Activated T-cell treated with anti-CD3 and anti-CD28 coated beads, Interleukin-2, amount 50 U/mL, for 24 hours (primary cell): ENCODE measurements at regions not wholly inside any gene's neighbourhood (a gene's known extent, or its start where the extent isn't known, plus 50 kb on each side); places are given as distances from the start of the nearest gene placed in this dataset.

Source experiments
- DNase-seq: peaks from one replicate; pipeline ENCODE4 v3.0.0-alpha.2; 2020
- H3K27ac Mint-ChIP-seq: 2 replicates; pipeline ENCODE4 v1.8.0; 2020; ENCODE audit warnings: mild to moderate bottlenecking, mixed read lengths
- H3K27me3 Mint-ChIP-seq: 2 replicates; pipeline ENCODE4 v1.8.0; 2020; ENCODE audit warnings: mixed read lengths
- H3K36me3 Mint-ChIP-seq: 2 replicates; pipeline ENCODE4 v1.8.0; 2020; ENCODE audit warnings: low read depth, mixed read lengths
- H3K4me1 Mint-ChIP-seq: 2 replicates; pipeline ENCODE4 v1.8.0; 2020; ENCODE audit warnings: low read depth, mixed read lengths
- H3K4me3 Mint-ChIP-seq: 2 replicates; pipeline ENCODE4 v1.8.0; 2020; ENCODE audit warnings: mild to moderate bottlenecking, moderate library complexity, mixed read lengths
- H3K9me3 Mint-ChIP-seq: 2 replicates; pipeline ENCODE4 v1.8.0; 2020; ENCODE audit warnings: mixed read lengths

DNA sequence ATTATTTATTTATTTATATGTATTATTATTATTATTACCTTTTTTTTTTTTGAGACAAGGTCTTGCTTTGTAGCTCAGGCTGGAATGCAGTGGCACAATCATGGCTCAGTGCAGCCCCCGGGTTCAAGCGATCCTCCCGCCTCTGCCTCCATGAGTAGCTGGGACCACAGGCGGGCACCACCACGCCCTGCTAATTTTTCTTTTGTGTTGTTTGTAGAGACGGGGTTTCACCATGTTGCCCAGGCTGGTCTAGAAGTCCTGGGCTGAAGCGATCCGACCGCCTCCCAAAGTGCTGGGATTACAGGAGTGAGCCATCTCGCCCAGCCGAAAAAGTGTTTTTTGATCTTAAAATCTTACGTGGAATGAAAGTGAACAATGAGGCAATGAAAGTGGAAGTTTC, 79.4 kb upstream of the C1GALT1 start:
- no peaks in the 10 kb centered on the region for H3K27me3 Mint-ChIP-seq
- peaks cover 21% of the 10 kb centered on the region for H3K4me1 Mint-ChIP-seq
- H3K4me3 Mint-ChIP-seq = no peak overlapping the region
- H3K27ac Mint-ChIP-seq = no peak overlapping the region
- peaks cover 3% of the 10 kb centered on the region for H3K9me3 Mint-ChIP-seq
- H3K36me3 Mint-ChIP-seq = peaks cover 3% of the 10 kb centered on the region
- DNase-seq = no peak

- DNase-seq = no peak
- Mint-ChIP-seq H3K9me3 (peaks cover 6% of the 10 kb centered on the region), H3K27me3 (no peaks in the 10 kb centered on the region), H3K4me3 (no peak overlapping the region), H3K4me1 (peaks cover 21% of the 10 kb centered on the region), H3K27ac (no peak overlapping the region), H3K36me3 (peaks cover 3% of the 10 kb centered on the region)
Observed at GRCh38 chr7:7103343-7104313, 78.7 kb upstream of the C1GALT1 start.

DNA sequence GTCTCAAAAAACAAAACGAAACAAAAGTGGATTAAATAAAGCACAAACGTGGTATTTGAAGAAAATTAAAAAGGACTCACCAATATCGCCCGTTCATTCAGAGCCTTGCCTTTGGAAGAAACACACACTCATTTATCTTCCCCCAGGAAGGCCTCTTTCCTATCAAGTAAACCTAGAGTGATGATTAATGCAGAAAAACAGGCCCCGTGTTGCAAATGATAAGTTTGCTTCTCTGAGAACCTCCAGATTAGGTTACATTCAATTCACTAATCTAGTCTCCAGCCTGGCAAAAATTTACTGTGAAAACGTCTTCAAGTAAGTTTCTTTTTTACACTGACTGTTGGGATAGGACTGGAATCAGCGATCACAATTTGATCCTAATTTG, 78.0 kb upstream of the C1GALT1 start:
- peaks cover 7% of the 10 kb centered on the region for H3K36me3 Mint-ChIP-seq
- H3K27ac Mint-ChIP-seq = no peak overlapping the region
- H3K4me3 Mint-ChIP-seq = no peak overlapping the region
- peaks cover 21% of the 10 kb centered on the region for H3K4me1 Mint-ChIP-seq
- H3K27me3 Mint-ChIP-seq = no peaks in the 10 kb centered on the region
- peaks cover 10% of the 10 kb centered on the region for H3K9me3 Mint-ChIP-seq
- no peak for DNase-seq

GRCh38 chr7:7104971-7105370, 77.4 kb upstream of the C1GALT1 start:
- no peak overlapping the region for H3K27ac Mint-ChIP-seq
- H3K9me3 Mint-ChIP-seq = peaks cover 10% of the 10 kb centered on the region
- peaks cover 21% of the 10 kb centered on the region for H3K4me1 Mint-ChIP-seq
- H3K36me3 Mint-ChIP-seq = peaks cover 9% of the 10 kb centered on the region
- no peak for DNase-seq
- no peaks in the 10 kb centered on the region for H3K27me3 Mint-ChIP-seq
- no peak overlapping the region for H3K4me3 Mint-ChIP-seq

GRCh38 chr7:7105800-7106582, 76.4 kb upstream of the C1GALT1 start:
- H3K27ac Mint-ChIP-seq = no peak overlapping the region
- H3K9me3 Mint-ChIP-seq = peaks cover 10% of the 10 kb centered on the region
- H3K27me3 Mint-ChIP-seq = no peaks in the 10 kb centered on the region
- DNase-seq = no peak
- no peak overlapping the region for H3K4me3 Mint-ChIP-seq
- H3K36me3 Mint-ChIP-seq = peaks cover 9% of the 10 kb centered on the region
- peaks cover 21% of the 10 kb centered on the region for H3K4me1 Mint-ChIP-seq

- H3K9me3 Mint-ChIP-seq = peaks cover 10% of the 10 kb centered on the region
- peaks cover 18% of the 10 kb centered on the region for H3K4me1 Mint-ChIP-seq
- H3K27ac Mint-ChIP-seq = no peak overlapping the region
- DNase-seq = no peak
- no peak overlapping the region for H3K4me3 Mint-ChIP-seq
- H3K27me3 Mint-ChIP-seq = no peaks in the 10 kb centered on the region
- H3K36me3 Mint-ChIP-seq = peaks cover 9% of the 10 kb centered on the region
Observed at GRCh38 chr7:7108931-7109330, 73.4 kb upstream of the C1GALT1 start.

DNA sequence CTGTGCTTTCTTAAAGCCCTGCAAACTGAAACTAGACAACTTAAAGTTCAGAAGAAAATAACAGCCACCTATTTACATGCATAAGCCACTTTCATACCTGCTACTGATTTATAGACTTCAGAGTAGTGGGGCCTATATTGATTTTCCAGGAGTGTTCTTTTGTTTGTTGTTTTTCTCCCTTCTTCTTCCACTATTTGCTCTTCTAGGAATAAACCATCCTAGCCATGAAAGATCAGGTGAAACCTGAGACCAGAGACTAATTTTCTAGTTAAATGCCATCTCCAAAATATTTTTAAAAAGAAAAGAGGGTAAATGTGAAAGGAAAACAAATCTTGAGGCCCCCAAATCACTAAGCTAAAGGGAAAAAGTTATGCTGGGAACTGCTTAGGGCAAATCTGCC, 72.4 kb upstream of the C1GALT1 start:
- Mint-ChIP-seq H3K4me1 (peaks cover 9% of the 10 kb centered on the region), H3K36me3 (peaks cover 9% of the 10 kb centered on the region), H3K27me3 (no peaks in the 10 kb centered on the region), H3K27ac (no peak overlapping the region), H3K9me3 (peaks cover 10% of the 10 kb centered on the region), H3K4me3 (no peak overlapping the region)
- no peak for DNase-seq

- no peak overlapping the region for H3K27ac Mint-ChIP-seq
- H3K4me1 Mint-ChIP-seq = peaks cover 2% of the 10 kb centered on the region
- peaks cover 9% of the 10 kb centered on the region for H3K36me3 Mint-ChIP-seq
- DNase-seq = no peak
- H3K27me3 Mint-ChIP-seq = no peaks in the 10 kb centered on the region
- no peak overlapping the region for H3K4me3 Mint-ChIP-seq
- H3K9me3 Mint-ChIP-seq = peaks cover 10% of the 10 kb centered on the region
Observed at GRCh38 chr7:7110706-7111105, 71.6 kb upstream of the C1GALT1 start.

- Mint-ChIP-seq H3K27ac (no peak overlapping the region), H3K27me3 (no peaks in the 10 kb centered on the region), H3K9me3 (peaks cover 8% of the 10 kb centered on the region), H3K36me3 (peaks cover 6% of the 10 kb centered on the region), H3K4me3 (no peak overlapping the region), H3K4me1 (no peaks in the 10 kb centered on the region)
- DNase-seq = no peak
Observed at GRCh38 chr7:7112868-7113267, 69.5 kb upstream of the C1GALT1 start.

DNA sequence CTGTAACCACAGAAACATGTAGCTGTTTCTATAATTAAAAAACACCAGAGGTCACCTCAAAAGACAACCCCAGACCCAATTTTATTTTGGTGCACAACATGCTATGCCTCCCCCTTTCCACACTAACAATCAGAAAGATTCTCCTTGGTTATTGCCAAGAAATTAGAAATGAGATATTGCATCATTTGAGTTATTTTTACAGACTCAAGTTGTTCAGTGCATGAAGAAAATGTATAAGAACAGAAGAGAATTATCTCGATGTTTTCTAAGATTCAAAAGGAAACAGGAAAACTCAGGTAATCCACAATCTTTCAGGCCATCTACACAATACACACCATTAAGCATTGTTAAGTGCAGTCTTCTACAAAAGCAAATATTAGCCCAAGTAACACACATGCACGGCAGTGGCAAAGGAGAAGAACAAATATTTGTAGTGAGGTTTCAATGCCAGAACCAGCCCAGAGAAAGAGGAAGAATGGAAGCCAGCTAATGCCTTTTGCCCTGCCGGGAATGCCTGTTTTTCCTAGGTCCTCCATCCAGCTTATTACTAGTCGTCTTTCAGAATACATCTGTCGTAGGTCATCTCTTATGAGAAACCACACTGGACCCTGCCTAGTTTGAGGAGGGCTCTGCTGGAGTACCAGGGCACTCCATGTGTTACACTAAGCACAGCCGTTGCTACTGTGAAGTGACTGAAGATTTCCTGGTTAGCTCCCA, 67.6 kb upstream of the C1GALT1 start:
- no peaks in the 10 kb centered on the region for H3K4me1 Mint-ChIP-seq
- no peak overlapping the region for H3K27ac Mint-ChIP-seq
- DNase-seq = no peak
- H3K4me3 Mint-ChIP-seq = no peak overlapping the region
- H3K9me3 Mint-ChIP-seq = no peaks in the 10 kb centered on the region
- peaks cover 2% of the 10 kb centered on the region for H3K36me3 Mint-ChIP-seq
- H3K27me3 Mint-ChIP-seq = no peaks in the 10 kb centered on the region

GRCh38 chr7:7117935-7118586, 64.3 kb upstream of the C1GALT1 start:
- Mint-ChIP-seq H3K4me1 (peaks cover 2% of the 10 kb centered on the region), H3K27me3 (no peaks in the 10 kb centered on the region), H3K4me3 (no peak overlapping the region), H3K9me3 (no peaks in the 10 kb centered on the region), H3K36me3 (no peaks in the 10 kb centered on the region), H3K27ac (no peak overlapping the region)
- no peak for DNase-seq

DNA sequence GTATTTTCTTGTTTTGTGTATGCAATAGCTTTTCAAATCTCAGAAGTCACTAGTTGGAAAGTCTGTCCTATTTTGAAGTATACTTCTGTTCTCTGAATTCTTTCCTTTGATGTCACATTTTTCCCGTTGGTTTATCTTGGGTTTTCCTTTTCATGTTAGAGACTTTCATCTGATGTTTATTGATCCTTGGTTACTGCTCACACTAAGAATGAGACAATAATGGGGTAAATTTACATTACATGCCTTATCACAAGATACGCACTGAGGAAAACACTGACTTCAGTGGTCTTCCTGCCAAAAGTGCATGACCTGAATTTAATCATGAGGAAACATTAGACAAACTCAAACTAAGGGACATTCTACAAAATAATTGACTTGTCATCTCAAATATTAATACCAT, 63.5 kb upstream of the C1GALT1 start:
- H3K27me3 Mint-ChIP-seq = no peaks in the 10 kb centered on the region
- H3K27ac Mint-ChIP-seq = no peak overlapping the region
- no peaks in the 10 kb centered on the region for H3K36me3 Mint-ChIP-seq
- H3K4me1 Mint-ChIP-seq = peaks cover 2% of the 10 kb centered on the region
- no peaks in the 10 kb centered on the region for H3K9me3 Mint-ChIP-seq
- no peak for DNase-seq
- H3K4me3 Mint-ChIP-seq = no peak overlapping the region

GRCh38 chr7:7119729-7120128, 62.6 kb upstream of the C1GALT1 start:
- Mint-ChIP-seq H3K4me1 (peaks cover 2% of the 10 kb centered on the region), H3K36me3 (no peaks in the 10 kb centered on the region), H3K27me3 (no peaks in the 10 kb centered on the region), H3K9me3 (no peaks in the 10 kb centered on the region), H3K27ac (no peak overlapping the region), H3K4me3 (no peak overlapping the region)
- DNase-seq = no peak

DNA sequence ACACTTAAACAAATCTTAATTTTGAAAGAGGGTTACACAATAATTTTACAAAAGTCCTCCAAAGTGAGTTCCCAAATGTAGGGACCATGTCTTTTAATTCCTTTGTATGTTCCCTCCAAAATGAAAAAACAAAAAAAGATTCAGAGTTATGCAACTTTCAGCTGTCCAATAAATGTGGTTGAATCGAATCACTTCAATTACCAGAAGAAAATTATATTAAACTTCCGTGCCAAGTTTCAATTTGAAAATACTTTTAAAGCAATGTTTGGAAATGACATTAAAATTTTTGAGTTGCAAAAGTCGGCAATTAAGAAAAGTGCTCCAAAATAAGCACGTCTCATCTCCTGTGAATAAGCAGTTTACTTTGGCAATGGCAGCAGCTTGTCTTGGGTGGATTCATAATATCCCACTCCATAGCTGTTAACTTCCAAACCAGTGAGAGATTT, 60.3 kb upstream of the C1GALT1 start:
- Mint-ChIP-seq H3K9me3 (no peaks in the 10 kb centered on the region), H3K27ac (no peak overlapping the region), H3K27me3 (no peaks in the 10 kb centered on the region), H3K4me3 (no peak overlapping the region), H3K36me3 (no peaks in the 10 kb centered on the region), H3K4me1 (peaks cover 2% of the 10 kb centered on the region)
- no peak for DNase-seq
